ENCODE measurements at regions not wholly inside any gene's neighbourhood (a gene's known extent, or its start where the extent isn't known, plus 50 kb on each side); places are given as distances from the start of the nearest gene placed in this dataset.

DNA sequence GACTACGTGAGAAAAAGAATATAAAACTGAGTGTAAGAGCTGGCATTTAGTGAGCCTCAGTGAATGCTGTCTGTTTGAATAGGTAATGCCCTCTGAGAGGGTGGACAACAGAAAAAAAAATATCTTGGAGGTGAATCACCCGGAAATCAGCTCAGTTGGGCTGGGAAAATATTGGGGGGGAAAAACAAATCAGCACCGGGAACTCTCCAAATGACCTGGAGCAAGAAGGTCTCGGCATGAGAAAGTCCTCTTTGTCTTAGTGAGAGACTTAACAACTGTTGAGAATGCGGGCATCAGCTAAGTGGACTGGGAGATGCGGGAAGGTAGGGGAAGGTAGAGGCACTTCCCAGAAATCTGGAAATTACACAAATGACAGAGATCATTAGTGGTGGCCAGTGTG is 109.4 kb upstream of the POU3F3 start:
- no peak for TF ChIP-seq USF2 (IDR thresholded peaks at IDR 0.05; ENCODE audit: low read length)
- no peak for TF ChIP-seq ATF3 (IDR thresholded peaks at IDR 0.05; ENCODE audit: insufficient read depth, low read depth, low read length)
- TF ChIP-seq CTCF (IDR thresholded peaks at IDR 0.05; ENCODE audit: control extremely low read depth in 1 of 3, insufficient read depth in 1 of 3, low read depth in 1 of 3, low read length in 3 of 3) = no peak
- no peak for TF ChIP-seq POLR2A (IDR thresholded peaks at IDR 0.05; ENCODE audit: control extremely low read depth in 1 of 2, low read depth in 2 of 2, low read length in 2 of 2)
- no peak for TF ChIP-seq TAF7 (optimal IDR thresholded peaks at IDR 0.05; ENCODE audit: borderline replicate concordance, low read depth, low read length)
- TF ChIP-seq POLR2AphosphoS5 (IDR thresholded peaks at IDR 0.05; ENCODE audit: low read depth, low read length) = no peak
- TF ChIP-seq, protein P1, sequence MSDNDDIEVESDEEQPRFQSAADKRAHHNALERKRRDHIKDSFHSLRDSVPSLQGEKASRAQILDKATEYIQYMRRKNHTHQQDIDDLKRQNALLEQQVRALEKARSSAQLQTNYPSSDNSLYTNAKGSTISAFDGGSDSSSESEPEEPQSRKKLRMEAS (IDR thresholded peaks at IDR 0.05) = no peak
- no peak for TF ChIP-seq SP2 (IDR thresholded peaks at IDR 0.05; ENCODE audit: low read length)
- no peak for TF ChIP-seq ASH2L (IDR thresholded peaks at IDR 0.05; ENCODE audit: low read length)
- TF ChIP-seq YY1 (IDR thresholded peaks at IDR 0.05; ENCODE audit: low read depth, low read length) = no peak
- no peak for TF ChIP-seq SIN3A (conservative IDR thresholded peaks at IDR 0.05 in 1 of 2, IDR thresholded peaks at IDR 0.05 in 1 of 2; ENCODE audit: low read depth in 1 of 2, low read length in 2 of 2)
- TF ChIP-seq CHD1 (IDR thresholded peaks at IDR 0.05; ENCODE audit: low read depth, low read length) = no peak

All from H1 (cell line).